H9 (cell line): ENCODE measurements at regions not wholly inside any gene's neighbourhood (a gene's known extent, or its start where the extent isn't known, plus 50 kb on each side); places are given as distances from the start of the nearest gene placed in this dataset.

Source experiments
- DNase-seq: peaks from one replicate; pipeline ENCODE4 v3.0.0-alpha.2; 2017
- H2AFZ ChIP-seq: one replicate; pipeline ENCODE4 v1.6.1; 2013; ENCODE audit warnings: mild to moderate bottlenecking, low read length, control low read depth, moderate library complexity
- H2AK5ac ChIP-seq: 2 replicates; pipeline ENCODE4 v1.6.1; 2013; ENCODE audit warnings: low read length, control low read depth, mixed read lengths; ENCODE audit not compliant: insufficient read length
- H2BK120ac ChIP-seq: one replicate; pipeline ENCODE4 v1.6.1; 2013; ENCODE audit warnings: low read depth, mild to moderate bottlenecking, low read length, control low read depth, inconsistent platforms; ENCODE audit not compliant: poor library complexity, severe bottlenecking
- H2BK12ac ChIP-seq: 2 replicates; pipeline ENCODE4 v1.6.1; 2013; ENCODE audit warnings: low read length, control low read depth, mixed read lengths, low read depth; ENCODE audit not compliant: insufficient read length
- H2BK15ac ChIP-seq: 2 replicates; pipeline ENCODE4 v1.6.1; 2013; ENCODE audit warnings: low read depth, low read length, control low read depth
- H2BK20ac ChIP-seq: one replicate; pipeline ENCODE4 v1.6.1; 2013; ENCODE audit warnings: low read depth, mild to moderate bottlenecking, low read length, control low read depth, inconsistent platforms; ENCODE audit not compliant: poor library complexity, severe bottlenecking
- H2BK5ac ChIP-seq: 2 replicates; pipeline ENCODE4 v1.6.1; 2013; ENCODE audit warnings: low read length, control low read depth, mixed read lengths; ENCODE audit not compliant: insufficient read length
- H3K14ac ChIP-seq: 2 replicates; pipeline ENCODE4 v1.6.1; 2013; ENCODE audit warnings: low read length, control low read depth; ENCODE audit not compliant: insufficient read depth
- H3K18ac ChIP-seq: 2 replicates; pipeline ENCODE4 v1.6.1; 2013; ENCODE audit warnings: low read depth, mild to moderate bottlenecking, mixed read lengths, low read length, control low read depth; ENCODE audit not compliant: insufficient read length
- H3K23ac ChIP-seq: 2 replicates; pipeline ENCODE4 v1.6.1; 2013; ENCODE audit warnings: low read length, control low read depth, mixed read lengths, low read depth; ENCODE audit not compliant: insufficient read length
- H3K23me2 ChIP-seq: 2 replicates; pipeline ENCODE4 v1.6.1; 2013; ENCODE audit warnings: low read depth, mild to moderate bottlenecking, mixed read lengths, low read length, control low read depth; ENCODE audit not compliant: insufficient read length, poor library complexity, severe bottlenecking
- H3K27ac ChIP-seq: 2 replicates; pipeline ENCODE4 v1.5.1; 2013; ENCODE audit warnings: low read length, control low read depth, mixed read lengths, low read depth; ENCODE audit not compliant: insufficient read length
- H3K27me3 ChIP-seq: 2 replicates; pipeline ENCODE4 v1.6.1; 2013; ENCODE audit warnings: low read length, control low read depth, inconsistent platforms; ENCODE audit not compliant: insufficient read depth
- H3K4ac ChIP-seq: 2 replicates; pipeline ENCODE4 v1.6.1; 2013; ENCODE audit warnings: low read depth, mild to moderate bottlenecking, control low read depth, inconsistent platforms, low read length, moderate library complexity
- H3K4me1 ChIP-seq: 2 replicates; pipeline ENCODE4 v1.6.1; 2013; ENCODE audit warnings: low read length, control low read depth, inconsistent platforms; ENCODE audit not compliant: insufficient read depth
- H3K4me2 ChIP-seq: 2 replicates; pipeline ENCODE4 v1.6.1; 2013; ENCODE audit warnings: low read length, control low read depth, mixed read lengths; ENCODE audit not compliant: insufficient read length, insufficient read depth
- H3K56ac ChIP-seq: 2 replicates; pipeline ENCODE4 v1.6.1; 2013; ENCODE audit warnings: low read depth, mild to moderate bottlenecking, mixed read lengths, low read length, control low read depth; ENCODE audit not compliant: insufficient read length
- H3K79me1 ChIP-seq: 2 replicates; pipeline ENCODE4 v1.6.1; 2013; ENCODE audit warnings: low read depth, mild to moderate bottlenecking, moderate library complexity, low read length, control low read depth, inconsistent platforms; ENCODE audit not compliant: insufficient read depth, poor library complexity, severe bottlenecking
- H3K79me2 ChIP-seq: 2 replicates; pipeline ENCODE4 v1.6.1; 2013; ENCODE audit warnings: low read length, control low read depth, inconsistent platforms; ENCODE audit not compliant: insufficient read depth
- H3K9ac ChIP-seq: 2 replicates; pipeline ENCODE4 v1.6.1; 2013; ENCODE audit warnings: low read length, control low read depth, mixed read lengths; ENCODE audit not compliant: insufficient read length; ENCODE audit errors: extremely low read depth
- H3K9me3 ChIP-seq: one replicate; pipeline ENCODE4 v1.6.1; 2013; ENCODE audit warnings: low read depth, low read length, inconsistent platforms; ENCODE audit not compliant: control insufficient read depth
- H3T11ph ChIP-seq: one replicate; pipeline ENCODE4 v1.6.1; 2013; ENCODE audit warnings: mild to moderate bottlenecking, low read length, control low read depth, inconsistent platforms
- H4K20me1 ChIP-seq: one replicate; pipeline ENCODE4 v1.6.1; 2013; ENCODE audit not compliant: control insufficient read depth, insufficient read length, insufficient read depth
- H4K5ac ChIP-seq: 2 replicates; pipeline ENCODE4 v1.6.1; 2013; ENCODE audit warnings: low read depth, mild to moderate bottlenecking, mixed read lengths, low read length, control low read depth; ENCODE audit not compliant: insufficient read length
- H4K8ac ChIP-seq: replicated peaks from 2 replicates; pipeline ENCODE4 v1.6.1; 2013; ENCODE audit warnings: low read length, control low read depth, mixed read lengths, low read depth; ENCODE audit not compliant: insufficient read length
- H4K91ac ChIP-seq: 2 replicates; pipeline ENCODE4 v1.6.1; 2013; ENCODE audit warnings: low read depth, mild to moderate bottlenecking, moderate library complexity, mixed read lengths, low read length, control low read depth; ENCODE audit not compliant: insufficient read length
- H3K27ac Mint-ChIP-seq, 3 experiments: 2 replicates in 2 of 3; 3 replicates in 1 of 3; pipeline ENCODE4 v1.8.0; 2020 to 2021; ENCODE audit warnings: mixed read lengths in 3 of 3, mild to moderate bottlenecking in 1 of 3, moderate library complexity in 1 of 3
- H3K27me3 Mint-ChIP-seq: 2 replicates; pipeline ENCODE4 v1.8.0; 2021; ENCODE audit warnings: low read depth, mild to moderate bottlenecking, moderate library complexity, mixed read lengths
- H3K36me3 Mint-ChIP-seq, 3 experiments: 2 replicates in 2 of 3; 3 replicates in 1 of 3; pipeline ENCODE4 v1.8.0; 2020 to 2021; ENCODE audit warnings: low read depth in 3 of 3, mixed read lengths in 3 of 3; ENCODE audit not compliant: insufficient read depth in 1 of 3
- H3K4me1 Mint-ChIP-seq, 2 experiments: 2 replicates each; pipeline ENCODE4 v1.8.0; 2020; ENCODE audit warnings: mixed read lengths in 2 of 2
- H3K4me3 Mint-ChIP-seq, 2 experiments: 2 replicates in 1 of 2; 3 replicates in 1 of 2; pipeline ENCODE4 v1.8.0; 2020 to 2021; ENCODE audit warnings: mild to moderate bottlenecking in 2 of 2, mixed read lengths in 2 of 2, moderate library complexity in 1 of 2
- H3K9me3 Mint-ChIP-seq, 2 experiments: 2 replicates in 1 of 2; 3 replicates in 1 of 2; pipeline ENCODE4 v1.8.0; 2020; ENCODE audit warnings: mild to moderate bottlenecking in 2 of 2, mixed read lengths in 2 of 2, moderate library complexity in 1 of 2
- CTCF ChIP-seq: fragments of 200-600 bp; sonication (generic); conservative IDR thresholded peaks from 3 replicates; pipeline ENCODE4 v1.8.0; 2021; ENCODE audit warnings: antibody characterized with exemption, mild to moderate bottlenecking
- WGBS: extraction: QIAGEN DNeasy Blood & Tissue Kit; methylation state at CpG from one replicate; pipeline ENCODE4 v1.1.7; 2013; ENCODE audit warnings: missing lambda C conversion rate, low lambda C conversion rate, mixed read lengths; ENCODE audit not compliant: insufficient read length; ENCODE audit errors: extremely low coverage; 5-methylcytosine and 5-hydroxymethylcytosine counted together

DNA sequence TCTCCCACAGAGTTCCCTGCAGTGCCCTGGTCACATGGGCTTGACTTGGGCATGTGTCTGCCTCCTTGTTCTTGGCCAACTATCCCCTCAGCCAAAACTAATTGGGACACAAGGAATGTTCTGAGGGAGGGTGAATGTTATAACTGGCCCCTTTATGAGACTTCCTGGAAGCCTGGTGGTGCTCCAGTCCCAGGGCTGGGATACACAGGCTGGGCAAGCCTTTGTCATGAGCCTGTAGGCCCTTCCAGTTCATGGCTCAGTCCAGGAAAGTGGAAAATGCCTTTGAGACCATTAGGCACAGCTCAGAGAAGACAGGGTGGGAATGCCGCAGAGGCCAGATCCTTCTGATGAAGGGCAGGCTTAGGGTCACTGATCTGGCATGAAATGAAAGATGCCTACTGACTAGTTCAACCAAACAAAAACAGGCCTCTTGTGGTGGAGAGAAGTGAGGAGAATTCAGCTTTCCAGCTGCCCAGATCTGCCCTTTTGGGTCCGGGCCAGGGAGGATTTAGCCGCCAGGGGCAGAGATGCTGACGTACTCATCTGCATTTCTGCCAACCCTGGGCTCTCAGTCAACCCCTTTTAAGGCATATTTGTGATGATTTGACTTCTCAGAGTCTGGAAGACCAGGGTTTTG, 961.5 kb downstream of the KCNMA1 start:
- Histone ChIP-seq H2BK15ac (no peak overlapping the region), H3T11ph (no peak overlapping the region), H2BK12ac (no peak overlapping the region), H2BK120ac (no peak overlapping the region), H3K14ac (no peak overlapping the region), H2BK20ac (no peak overlapping the region), H4K8ac (no peak overlapping the region), H3K27me3 (no peaks in the 10 kb centered on the region), H3K27ac (no peak overlapping the region), H3K18ac (no peak overlapping the region), H4K5ac (no peak overlapping the region), H3K4ac (no peak overlapping the region), H4K20me1 (no peaks in the 10 kb centered on the region), H3K79me2 (no peaks in the 10 kb centered on the region), H2AFZ (no peak overlapping the region), H3K56ac (no peak overlapping the region), H3K4me2 (no peak overlapping the region), H3K23me2 (no peaks in the 10 kb centered on the region), H3K23ac (no peak overlapping the region), H4K91ac (no peak overlapping the region), H3K9ac (no peak overlapping the region), H3K79me1 (no peaks in the 10 kb centered on the region), H2AK5ac (no peak overlapping the region), H3K9me3 (no peaks in the 10 kb centered on the region), H2BK5ac (no peak overlapping the region), H3K4me1 (no peaks in the 10 kb centered on the region)
- peaks cover 3% of the 10 kb centered on the region; the same call in 1 of the 2 replicates for H3K27me3 Mint-ChIP-seq
- peak overlapping the region in 1 of 3 experiments; percentile 68; a peak in 1 of 7 replicates for H3K27ac Mint-ChIP-seq
- peaks cover 0 to 3% of the 10 kb centered on the region in 2 experiments; a peak in 2 of 4 replicates for H3K4me1 Mint-ChIP-seq
- H3K4me3 Mint-ChIP-seq: no peak overlapping the region
- no peak for DNase-seq
- no peaks in the 10 kb centered on the region for H3K9me3 Mint-ChIP-seq
- no peaks in the 10 kb centered on the region for H3K36me3 Mint-ChIP-seq
- WGBS: no CpG with 5 or more reads among the region's 4 CpGs
- TF ChIP-seq CTCF: no peak
